Liver (tissue), 3 donors: ENCODE measurements at regions not wholly inside any gene's neighbourhood (a gene's known extent, or its start where the extent isn't known, plus 50 kb on each side); places are given as distances from the start of the nearest gene placed in this dataset.

Experiments used
- FOXA1 ChIP-seq: IDR thresholded peaks from 2 replicates; pipeline ENCODE4 v1.6.1; 2016; ENCODE audit warnings: antibody characterized with exemption
- FOXA2 ChIP-seq: IDR thresholded peaks from 2 replicates; pipeline ENCODE4 v1.6.1; 2016; ENCODE audit warnings: antibody characterized with exemption
- GABPA ChIP-seq, 2 donors: IDR thresholded peaks in 1 of 2; conservative IDR thresholded peaks in 1 of 2; 2 replicates each; pipeline ENCODE4 v1.6.1; 2016; ENCODE audit warnings: antibody characterized with exemption in 2 of 2, mild to moderate bottlenecking in 1 of 2, moderate library complexity in 1 of 2
- HNF4A ChIP-seq, 2 donors: conservative IDR thresholded peaks; 2 replicates each; pipeline ENCODE4 v1.6.1; 2016; ENCODE audit warnings: antibody characterized with exemption in 2 of 2, mild to moderate bottlenecking in 2 of 2
- NR2F2 ChIP-seq: IDR thresholded peaks from 2 replicates; pipeline ENCODE4 v1.6.1; 2016; ENCODE audit warnings: antibody characterized with exemption
- RAD21 ChIP-seq, 2 donors: IDR thresholded peaks; 2 replicates each; pipeline ENCODE4 v1.6.1; 2016; ENCODE audit warnings: antibody characterized with exemption in 2 of 2, mild to moderate bottlenecking in 2 of 2
- SP1 ChIP-seq: IDR thresholded peaks from 2 replicates; pipeline ENCODE4 v1.6.1; 2018; ENCODE audit warnings: antibody characterized with exemption, mild to moderate bottlenecking
- TAF1 ChIP-seq: conservative IDR thresholded peaks from 2 replicates; pipeline ENCODE4 v1.6.1; 2016; ENCODE audit warnings: antibody characterized with exemption, mild to moderate bottlenecking
- YY1 ChIP-seq: IDR thresholded peaks from 2 replicates; pipeline ENCODE4 v1.6.1; 2016; ENCODE audit warnings: antibody characterized with exemption, mild to moderate bottlenecking
- TF ChIP-seq, protein P1 (sequence below): IDR thresholded peaks from 2 replicates; pipeline ENCODE4 v1.6.1; 2016; ENCODE audit warnings: antibody characterized with exemption, mild to moderate bottlenecking
- TF ChIP-seq, protein P2 (sequence below): fragments of 150-350 bp; IDR thresholded peaks from 2 replicates; pipeline ENCODE4 v1.5.1; 2017; ENCODE audit warnings: improper control_type of control experiment, low read depth, low read length; ENCODE audit not compliant: missing input control
- TF ChIP-seq, protein P3 (sequence below): IDR thresholded peaks from 2 replicates; pipeline ENCODE4 v1.6.1; 2016; ENCODE audit warnings: antibody characterized with exemption
- TF ChIP-seq, protein P4 (sequence below): IDR thresholded peaks from 2 replicates; pipeline ENCODE4 v1.6.1; 2016; ENCODE audit warnings: antibody characterized with exemption
- TF ChIP-seq, protein P5 (sequence below): IDR thresholded peaks from 2 replicates; pipeline ENCODE4 v1.6.1; 2016; ENCODE audit warnings: antibody characterized with exemption
- donor health status: healthy.
- donor health status: healthy.

DNA sequence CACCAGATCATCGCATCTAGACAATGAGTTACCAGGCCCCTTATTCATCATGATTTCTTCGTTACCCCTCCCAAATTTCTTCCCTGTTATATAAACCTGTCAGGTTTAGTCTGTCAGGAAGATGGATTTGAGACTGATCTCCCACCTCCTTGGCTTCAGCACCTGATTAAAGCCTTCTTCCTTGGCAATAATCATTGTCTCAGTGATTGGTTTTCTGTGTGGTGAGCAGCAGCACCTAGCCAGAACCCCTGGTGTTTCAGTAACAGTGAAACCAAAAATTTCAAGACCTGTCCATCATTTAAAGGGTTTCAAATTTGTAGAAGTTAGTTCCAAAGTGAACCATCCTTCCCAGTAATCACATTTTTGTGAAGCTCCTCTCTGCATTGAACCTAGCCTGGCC, 209.8 kb upstream of the GJE1 start:
- TF ChIP-seq YY1, result no peak
- TF ChIP-seq, protein P1, sequence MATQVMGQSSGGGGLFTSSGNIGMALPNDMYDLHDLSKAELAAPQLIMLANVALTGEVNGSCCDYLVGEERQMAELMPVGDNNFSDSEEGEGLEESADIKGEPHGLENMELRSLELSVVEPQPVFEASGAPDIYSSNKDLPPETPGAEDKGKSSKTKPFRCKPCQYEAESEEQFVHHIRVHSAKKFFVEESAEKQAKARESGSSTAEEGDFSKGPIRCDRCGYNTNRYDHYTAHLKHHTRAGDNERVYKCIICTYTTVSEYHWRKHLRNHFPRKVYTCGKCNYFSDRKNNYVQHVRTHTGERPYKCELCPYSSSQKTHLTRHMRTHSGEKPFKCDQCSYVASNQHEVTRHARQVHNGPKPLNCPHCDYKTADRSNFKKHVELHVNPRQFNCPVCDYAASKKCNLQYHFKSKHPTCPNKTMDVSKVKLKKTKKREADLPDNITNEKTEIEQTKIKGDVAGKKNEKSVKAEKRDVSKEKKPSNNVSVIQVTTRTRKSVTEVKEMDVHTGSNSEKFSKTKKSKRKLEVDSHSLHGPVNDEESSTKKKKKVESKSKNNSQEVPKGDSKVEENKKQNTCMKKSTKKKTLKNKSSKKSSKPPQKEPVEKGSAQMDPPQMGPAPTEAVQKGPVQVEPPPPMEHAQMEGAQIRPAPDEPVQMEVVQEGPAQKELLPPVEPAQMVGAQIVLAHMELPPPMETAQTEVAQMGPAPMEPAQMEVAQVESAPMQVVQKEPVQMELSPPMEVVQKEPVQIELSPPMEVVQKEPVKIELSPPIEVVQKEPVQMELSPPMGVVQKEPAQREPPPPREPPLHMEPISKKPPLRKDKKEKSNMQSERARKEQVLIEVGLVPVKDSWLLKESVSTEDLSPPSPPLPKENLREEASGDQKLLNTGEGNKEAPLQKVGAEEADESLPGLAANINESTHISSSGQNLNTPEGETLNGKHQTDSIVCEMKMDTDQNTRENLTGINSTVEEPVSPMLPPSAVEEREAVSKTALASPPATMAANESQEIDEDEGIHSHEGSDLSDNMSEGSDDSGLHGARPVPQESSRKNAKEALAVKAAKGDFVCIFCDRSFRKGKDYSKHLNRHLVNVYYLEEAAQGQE, result no peak
- TF ChIP-seq, protein P2, sequence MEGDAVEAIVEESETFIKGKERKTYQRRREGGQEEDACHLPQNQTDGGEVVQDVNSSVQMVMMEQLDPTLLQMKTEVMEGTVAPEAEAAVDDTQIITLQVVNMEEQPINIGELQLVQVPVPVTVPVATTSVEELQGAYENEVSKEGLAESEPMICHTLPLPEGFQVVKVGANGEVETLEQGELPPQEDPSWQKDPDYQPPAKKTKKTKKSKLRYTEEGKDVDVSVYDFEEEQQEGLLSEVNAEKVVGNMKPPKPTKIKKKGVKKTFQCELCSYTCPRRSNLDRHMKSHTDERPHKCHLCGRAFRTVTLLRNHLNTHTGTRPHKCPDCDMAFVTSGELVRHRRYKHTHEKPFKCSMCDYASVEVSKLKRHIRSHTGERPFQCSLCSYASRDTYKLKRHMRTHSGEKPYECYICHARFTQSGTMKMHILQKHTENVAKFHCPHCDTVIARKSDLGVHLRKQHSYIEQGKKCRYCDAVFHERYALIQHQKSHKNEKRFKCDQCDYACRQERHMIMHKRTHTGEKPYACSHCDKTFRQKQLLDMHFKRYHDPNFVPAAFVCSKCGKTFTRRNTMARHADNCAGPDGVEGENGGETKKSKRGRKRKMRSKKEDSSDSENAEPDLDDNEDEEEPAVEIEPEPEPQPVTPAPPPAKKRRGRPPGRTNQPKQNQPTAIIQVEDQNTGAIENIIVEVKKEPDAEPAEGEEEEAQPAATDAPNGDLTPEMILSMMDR, result no peak
- no peak for TF ChIP-seq FOXA1
- TF ChIP-seq, protein P3, sequence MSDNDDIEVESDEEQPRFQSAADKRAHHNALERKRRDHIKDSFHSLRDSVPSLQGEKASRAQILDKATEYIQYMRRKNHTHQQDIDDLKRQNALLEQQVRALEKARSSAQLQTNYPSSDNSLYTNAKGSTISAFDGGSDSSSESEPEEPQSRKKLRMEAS, result no peak
- no peak for TF ChIP-seq TAF1
- TF ChIP-seq SP1, result no peak
- TF ChIP-seq NR2F2, result no peak
- TF ChIP-seq RAD21 (IDR thresholded peaks at IDR 0.05), result no peak
- no peak for TF ChIP-seq HNF4A (conservative IDR thresholded peaks at IDR 0.05)
- no peak for TF ChIP-seq FOXA2
- TF ChIP-seq, protein P4, sequence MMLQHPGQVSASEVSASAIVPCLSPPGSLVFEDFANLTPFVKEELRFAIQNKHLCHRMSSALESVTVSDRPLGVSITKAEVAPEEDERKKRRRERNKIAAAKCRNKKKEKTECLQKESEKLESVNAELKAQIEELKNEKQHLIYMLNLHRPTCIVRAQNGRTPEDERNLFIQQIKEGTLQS, result no peak
- TF ChIP-seq, protein P5, sequence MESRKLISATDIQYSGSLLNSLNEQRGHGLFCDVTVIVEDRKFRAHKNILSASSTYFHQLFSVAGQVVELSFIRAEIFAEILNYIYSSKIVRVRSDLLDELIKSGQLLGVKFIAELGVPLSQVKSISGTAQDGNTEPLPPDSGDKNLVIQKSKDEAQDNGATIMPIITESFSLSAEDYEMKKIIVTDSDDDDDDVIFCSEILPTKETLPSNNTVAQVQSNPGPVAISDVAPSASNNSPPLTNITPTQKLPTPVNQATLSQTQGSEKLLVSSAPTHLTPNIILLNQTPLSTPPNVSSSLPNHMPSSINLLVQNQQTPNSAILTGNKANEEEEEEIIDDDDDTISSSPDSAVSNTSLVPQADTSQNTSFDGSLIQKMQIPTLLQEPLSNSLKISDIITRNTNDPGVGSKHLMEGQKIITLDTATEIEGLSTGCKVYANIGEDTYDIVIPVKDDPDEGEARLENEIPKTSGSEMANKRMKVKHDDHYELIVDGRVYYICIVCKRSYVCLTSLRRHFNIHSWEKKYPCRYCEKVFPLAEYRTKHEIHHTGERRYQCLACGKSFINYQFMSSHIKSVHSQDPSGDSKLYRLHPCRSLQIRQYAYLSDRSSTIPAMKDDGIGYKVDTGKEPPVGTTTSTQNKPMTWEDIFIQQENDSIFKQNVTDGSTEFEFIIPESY, result no peak
- TF ChIP-seq GABPA (IDR thresholded peaks at IDR 0.05 in 1 of 2, conservative IDR thresholded peaks at IDR 0.05 in 1 of 2), result no peak
